Large intestine (tissue), 3 donors: ENCODE measurements at regions not wholly inside any gene's neighbourhood (a gene's known extent, or its start where the extent isn't known, plus 50 kb on each side); places are given as distances from the start of the nearest gene placed in this dataset.

Experiments used
- DNase-seq, 2 donors: peaks; one replicate each; pipeline versions ENCODE4 v3.0.0 to v3.0.0-alpha.2; 2013
- H3K27ac ChIP-seq: one replicate; pipeline ENCODE4 v1.5.1; 2013; ENCODE audit warnings: low read length
- H3K27me3 ChIP-seq: 2 replicates; pipeline ENCODE4 v1.6.1; 2013; ENCODE audit warnings: low read length; ENCODE audit not compliant: control insufficient read depth, insufficient read depth
- H3K36me3 ChIP-seq: 2 replicates; pipeline ENCODE4 v1.6.1; 2013; ENCODE audit warnings: low read length; ENCODE audit not compliant: control insufficient read depth, insufficient read depth
- H3K4me1 ChIP-seq: one replicate; pipeline ENCODE4 v1.6.1; 2013; ENCODE audit warnings: low read length; ENCODE audit not compliant: control insufficient read depth, insufficient read depth
- H3K4me3 ChIP-seq: one replicate; pipeline ENCODE4 v1.5.1; 2013; ENCODE audit warnings: low read length
- H3K9me3 ChIP-seq: one replicate; pipeline ENCODE4 v1.6.1; 2013; ENCODE audit warnings: mild to moderate bottlenecking, low read depth, low read length, moderate library complexity; ENCODE audit not compliant: control insufficient read depth
- WGBS: methylation state at CpG from one replicate; pipeline ENCODE4 v1.1.5; 2013; ENCODE audit warnings: low lambda C conversion rate; ENCODE audit not compliant: insufficient coverage; 5-methylcytosine and 5-hydroxymethylcytosine counted together

- H3K27ac ChIP-seq, result no peak overlapping the region
- 81% methylated on average over 2 of the region's 2 CpGs for WGBS
- no peaks in the 10 kb centered on the region for H3K4me1 ChIP-seq
- no peak for DNase-seq
- no peak overlapping the region for H3K4me3 ChIP-seq
- H3K27me3 ChIP-seq, result no peaks in the 10 kb centered on the region
- no peaks in the 10 kb centered on the region for H3K36me3 ChIP-seq
- no peaks in the 10 kb centered on the region for H3K9me3 ChIP-seq
Measured at GRCh38 chr6:48922837-48923236, 540.2 kb downstream of the MMUT start.

DNA sequence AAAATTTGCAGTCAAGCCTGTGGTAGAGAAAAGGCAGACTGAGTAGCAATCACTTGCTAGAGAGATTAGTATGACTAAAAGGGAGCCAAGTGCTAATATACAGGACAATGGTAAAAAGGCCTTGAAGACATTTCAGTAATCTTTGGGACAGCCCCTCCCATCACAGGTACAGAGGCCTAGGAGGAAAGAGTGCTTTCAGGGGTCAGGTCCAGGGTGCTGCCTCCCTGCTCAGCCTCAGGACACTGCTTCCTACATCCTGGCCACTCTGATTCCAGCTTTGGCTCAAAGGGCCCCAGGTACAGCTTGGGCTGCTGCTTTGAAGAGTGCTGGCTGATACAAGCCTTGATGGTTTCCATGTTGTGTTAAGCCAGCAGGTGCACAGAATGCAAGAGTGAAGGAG, 543.5 kb downstream of the MMUT start:
- no peaks in the 10 kb centered on the region for H3K36me3 ChIP-seq
- no peak for DNase-seq
- H3K27me3 ChIP-seq, result no peaks in the 10 kb centered on the region
- no peak overlapping the region for H3K4me3 ChIP-seq
- no peaks in the 10 kb centered on the region for H3K4me1 ChIP-seq
- no peaks in the 10 kb centered on the region for H3K9me3 ChIP-seq
- H3K27ac ChIP-seq, result no peak overlapping the region

- Histone ChIP-seq H3K4me1 (no peaks in the 10 kb centered on the region), H3K27ac (no peak overlapping the region), H3K27me3 (no peaks in the 10 kb centered on the region), H3K36me3 (no peaks in the 10 kb centered on the region), H3K4me3 (no peak overlapping the region), H3K9me3 (no peaks in the 10 kb centered on the region)
- WGBS, result 16% methylated on average over 2 of the region's 2 CpGs
- DNase-seq, result no peak
Measured at GRCh38 chr6:48917233-48917632, 545.8 kb downstream of the MMUT start.

DNA sequence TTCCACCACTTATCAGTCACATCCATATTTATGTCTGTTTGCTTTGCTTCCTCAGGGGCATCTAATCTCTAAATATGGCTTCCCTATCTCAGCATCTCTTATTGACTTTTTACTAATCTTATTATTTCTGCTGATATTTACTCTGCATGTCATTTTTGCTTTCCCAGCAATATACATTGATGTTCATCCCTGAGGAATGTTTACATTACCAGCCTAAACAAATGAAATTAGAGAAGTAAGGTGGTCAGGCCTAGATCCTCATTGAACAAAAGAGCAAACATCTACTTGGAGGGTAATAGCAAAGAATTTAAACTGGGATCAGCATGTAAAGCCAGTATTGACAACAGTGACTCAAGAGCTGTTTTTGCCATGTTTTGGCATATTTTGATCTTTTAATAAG, 546.4 kb downstream of the MMUT start:
- no peaks in the 10 kb centered on the region for H3K9me3 ChIP-seq
- no peak overlapping the region for H3K27ac ChIP-seq
- DNase-seq, result no peak
- no peaks in the 10 kb centered on the region for H3K4me1 ChIP-seq
- no peak overlapping the region for H3K4me3 ChIP-seq
- H3K36me3 ChIP-seq, result no peaks in the 10 kb centered on the region
- H3K27me3 ChIP-seq, result no peaks in the 10 kb centered on the region

DNA sequence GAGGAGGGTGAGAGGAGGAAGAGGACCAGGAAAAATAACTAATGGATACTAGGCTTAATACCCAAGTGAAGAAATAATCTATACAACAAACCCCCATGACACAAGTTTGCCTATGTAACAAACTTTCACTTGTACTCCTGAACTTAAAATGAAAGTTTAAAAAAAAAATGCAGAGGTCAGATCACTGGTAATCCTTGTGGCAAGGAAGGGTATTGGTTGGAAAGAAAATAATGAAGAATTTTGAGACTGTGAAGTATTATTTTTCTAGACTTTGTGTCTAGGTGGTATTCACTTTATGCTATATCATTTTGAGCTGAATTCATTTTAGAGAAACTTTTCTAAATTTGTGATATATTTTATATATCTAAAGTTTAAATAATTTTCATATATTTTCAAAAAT, 547.5 kb downstream of the MMUT start:
- no peaks in the 10 kb centered on the region for H3K36me3 ChIP-seq
- H3K9me3 ChIP-seq, result no peaks in the 10 kb centered on the region
- H3K27ac ChIP-seq, result no peak overlapping the region
- H3K4me3 ChIP-seq, result no peak overlapping the region
- no peaks in the 10 kb centered on the region for H3K4me1 ChIP-seq
- DNase-seq, result no peak
- H3K27me3 ChIP-seq, result no peaks in the 10 kb centered on the region

GRCh38 chr6:48912503-48912902, 550.5 kb downstream of the MMUT start:
- 83% methylated on average over 1 of the region's 2 CpGs for WGBS
- H3K36me3 ChIP-seq, result no peaks in the 10 kb centered on the region
- H3K27me3 ChIP-seq, result no peaks in the 10 kb centered on the region
- H3K27ac ChIP-seq, result no peak overlapping the region
- no peaks in the 10 kb centered on the region for H3K4me1 ChIP-seq
- no peaks in the 10 kb centered on the region for H3K9me3 ChIP-seq
- H3K4me3 ChIP-seq, result no peak overlapping the region
- no peak for DNase-seq

GRCh38 chr6:48904809-48905208, 558.2 kb downstream of the MMUT start:
- Histone ChIP-seq H3K27me3 (no peaks in the 10 kb centered on the region), H3K36me3 (no peaks in the 10 kb centered on the region)
- no peak for DNase-seq

GRCh38 chr6:48894469-48894868, 568.6 kb downstream of the MMUT start:
- Histone ChIP-seq H3K27me3 (no peaks in the 10 kb centered on the region), H3K9me3 (no peaks in the 10 kb centered on the region), H3K4me1 (no peaks in the 10 kb centered on the region), H3K4me3 (no peak overlapping the region), H3K36me3 (no peaks in the 10 kb centered on the region), H3K27ac (no peak overlapping the region)
- no peak for DNase-seq
- WGBS, result 100% methylated on average over 3 of the region's 3 CpGs

More at GRCh38 chr6:48904809-48905208, 558.2 kb downstream of the MMUT start:
- H3K27ac ChIP-seq, result no peak overlapping the region
- no peaks in the 10 kb centered on the region for H3K9me3 ChIP-seq
- no peaks in the 10 kb centered on the region for H3K4me1 ChIP-seq
- H3K4me3 ChIP-seq, result no peak overlapping the region

DNA sequence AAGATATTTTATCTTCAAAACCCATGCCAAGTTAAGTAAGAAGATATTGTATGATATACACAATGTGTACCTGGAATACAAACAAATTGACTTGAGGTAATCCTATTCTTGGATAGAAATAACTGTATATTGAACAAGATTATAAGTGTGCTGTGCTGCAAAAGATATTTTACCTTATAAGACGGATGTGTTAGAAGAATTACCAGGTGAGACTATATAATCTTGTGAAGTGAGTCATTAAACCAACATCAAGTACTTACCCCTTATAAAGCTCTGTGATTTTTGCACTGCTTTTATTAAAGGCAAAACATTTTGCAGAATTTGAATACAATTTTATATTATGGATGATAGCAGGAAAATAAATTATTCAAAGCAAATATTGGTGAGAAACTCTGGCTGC, 570.0 kb downstream of the MMUT start:
- Histone ChIP-seq H3K4me1 (no peaks in the 10 kb centered on the region), H3K4me3 (no peak overlapping the region), H3K36me3 (no peaks in the 10 kb centered on the region), H3K9me3 (no peaks in the 10 kb centered on the region), H3K27ac (no peak overlapping the region), H3K27me3 (no peaks in the 10 kb centered on the region)
- 60% methylated on average over 1 of the region's 1 CpG for WGBS
- DNase-seq, result no peak

- Histone ChIP-seq H3K27ac (no peak overlapping the region), H3K36me3 (no peaks in the 10 kb centered on the region)
- WGBS, result 93% methylated on average over 2 of the region's 3 CpGs
Measured at GRCh38 chr6:48891308-48891707, 571.7 kb downstream of the MMUT start.

GRCh38 chr6:48889429-48889828, 573.6 kb downstream of the MMUT start:
- Histone ChIP-seq H3K27ac (no peak overlapping the region), H3K27me3 (no peaks in the 10 kb centered on the region), H3K4me1 (no peaks in the 10 kb centered on the region), H3K4me3 (no peak overlapping the region), H3K36me3 (no peaks in the 10 kb centered on the region), H3K9me3 (no peaks in the 10 kb centered on the region)
- DNase-seq, result no peak
- 100% methylated on average over 1 of the region's 2 CpGs for WGBS

More at GRCh38 chr6:48891308-48891707, 571.7 kb downstream of the MMUT start:
- Histone ChIP-seq H3K4me1 (no peaks in the 10 kb centered on the region), H3K9me3 (no peaks in the 10 kb centered on the region), H3K27me3 (no peaks in the 10 kb centered on the region), H3K4me3 (no peak overlapping the region)
- DNase-seq, result no peak

DNA sequence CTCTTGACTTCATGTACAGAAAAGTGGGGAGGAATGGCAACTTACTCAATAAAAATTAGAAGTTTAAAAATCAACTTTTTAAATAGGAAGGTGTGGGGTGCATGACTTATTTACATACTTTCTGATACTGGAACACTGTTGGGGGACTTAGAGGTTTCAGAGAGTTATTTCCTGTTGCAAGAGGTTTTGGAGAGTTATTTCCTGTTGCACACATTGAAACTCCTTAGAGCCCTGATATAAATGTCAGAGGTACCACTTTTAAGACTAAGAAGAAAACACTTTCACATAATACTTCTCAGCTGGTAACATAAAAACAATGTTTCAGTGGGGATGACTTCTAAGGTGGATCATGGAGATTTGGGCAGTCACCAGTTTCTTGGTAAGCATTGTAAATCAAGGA, 579.9 kb downstream of the MMUT start:
- no peak for DNase-seq

More for the DNA sequence above, 579.9 kb downstream of the MMUT start:
- no peak overlapping the region for H3K4me3 ChIP-seq
- H3K9me3 ChIP-seq, result no peaks in the 10 kb centered on the region
- H3K36me3 ChIP-seq, result no peaks in the 10 kb centered on the region
- no peaks in the 10 kb centered on the region for H3K4me1 ChIP-seq
- no peak overlapping the region for H3K27ac ChIP-seq
- no peaks in the 10 kb centered on the region for H3K27me3 ChIP-seq
